ENCODE measurements at regions not wholly inside any gene's neighbourhood (a gene's known extent, or its start where the extent isn't known, plus 50 kb on each side); places are given as distances from the start of the nearest gene placed in this dataset.
"Not testable (repeated sequence)": the region's sequence is repeated elsewhere in the genome, so short reads cannot be mapped to it uniquely, and the experiment has no call there.

GRCh38 chr12:31906557-31907301 lies 52.5 kb upstream of the RESF1 start:
- no peak for TF ChIP-seq CTCF (conservative IDR thresholded peaks at IDR 0.05; ENCODE audit: low read depth, low read length)
- no peak overlapping the region for H3K4me3 ChIP-seq (ENCODE audit: low read depth, low read length)
- no peak for DNase-seq (ENCODE audit: low read depth)

- no peak overlapping the region for H3K4me3 ChIP-seq (ENCODE audit: low read depth, low read length)
- no peak for TF ChIP-seq CTCF (conservative IDR thresholded peaks at IDR 0.05; ENCODE audit: low read depth, low read length)
- DNase-seq (ENCODE audit: low read depth) = no peak
Observed at GRCh38 chr12:31903025-31903424, 56.2 kb upstream of the RESF1 start.

GRCh38 chr12:31900271-31900670 lies 58.9 kb upstream of the RESF1 start:
- TF ChIP-seq CTCF (conservative IDR thresholded peaks at IDR 0.05; ENCODE audit: low read depth, low read length) = no peak
- H3K4me3 ChIP-seq (ENCODE audit: low read depth, low read length) = no peak overlapping the region
- DNase-seq (ENCODE audit: low read depth) = peak; percentile 53

- no peak overlapping the region for H3K4me3 ChIP-seq (ENCODE audit: low read depth, low read length)
- no peak for TF ChIP-seq CTCF (conservative IDR thresholded peaks at IDR 0.05; ENCODE audit: low read depth, low read length)
- no peak for DNase-seq (ENCODE audit: low read depth)
Observed at GRCh38 chr12:31899109-31899508, 60.1 kb upstream of the RESF1 start.

- peak; percentile 83 for DNase-seq (ENCODE audit: low read depth)
- TF ChIP-seq CTCF (conservative IDR thresholded peaks at IDR 0.05; ENCODE audit: low read depth, low read length) = no peak
- no peak overlapping the region for H3K4me3 ChIP-seq (ENCODE audit: low read depth, low read length)
Observed at GRCh38 chr12:31897781-31898503, 61.3 kb upstream of the RESF1 start.

- not testable (repeated sequence) for H3K4me3 ChIP-seq (ENCODE audit: low read depth, low read length); DNase-seq (ENCODE audit: low read depth)
Observed at GRCh38 chr12:31897092-31897491, 62.1 kb upstream of the RESF1 start.

- DNase-seq (ENCODE audit: low read depth) = peak; percentile 99
- H3K4me3 ChIP-seq (ENCODE audit: low read depth, low read length) = no peak overlapping the region
- TF ChIP-seq CTCF (conservative IDR thresholded peaks at IDR 0.05; ENCODE audit: low read depth, low read length) = no peak
Observed at GRCh38 chr12:31896514-31897039, 62.6 kb upstream of the RESF1 start.
